T-cell (primary cell): ENCODE measurements at regions not wholly inside any gene's neighbourhood (a gene's known extent, or its start where the extent isn't known, plus 50 kb on each side); places are given as distances from the start of the nearest gene placed in this dataset.
A peak's percentile ranks its signal among the peaks of the same experiment; 100 is the strongest.

ENCODE experiments used
- ATAC-seq, 4 experiments: fragments of 200-7000 bp in 3 of 4; fragments of 150-1000 bp in 1 of 4; cut with Tn5 transposase; replicated peaks in 1 of 4; 1 replicate in 3 of 4; 2 replicates in 1 of 4; pipeline ENCODE4 v1.10.0; 2021; ENCODE audit warnings: moderate library complexity in 3 of 4, mild to moderate bottlenecking in 2 of 4, moderate number of reproducible peaks in 1 of 4
- CTCF ChIA-PET, 2 donors: fragments of 300-600 bp; sonication (Branson Sonifier 250); formaldehyde crosslinking; loops; one replicate each; lab custom pipeline; 2022; ENCODE audit warnings: antibody characterized with exemption in 2 of 2; lab: Charles Lee
- POLR2A ChIA-PET, 2 donors: fragments of 300-600 bp; sonication (Branson Sonifier 250); formaldehyde crosslinking; loops; one replicate each; lab custom pipeline; 2022; ENCODE audit warnings: antibody characterized with exemption in 2 of 2; lab: Charles Lee
- DNase-seq, 35 experiments: peaks; one replicate each; pipeline versions ENCODE4 v3.0.0 to v3.0.0-alpha.2; 2013 to 2023
- H3K27ac ChIP-seq: one replicate; pipeline ENCODE4 v1.5.1; 2013; ENCODE audit warnings: low read length
- H3K27me3 ChIP-seq, 2 experiments: replicated peaks in 1 of 2; 1 replicate in 1 of 2; 2 replicates in 1 of 2; pipeline versions ENCODE4 v1.6.1 to v1.7.0; 2013; ENCODE audit warnings: low read length in 1 of 2, mixed read lengths in 1 of 2; ENCODE audit not compliant: control insufficient read depth in 2 of 2, insufficient read depth in 2 of 2; ENCODE audit errors: extremely low read depth in 1 of 2
- H3K36me3 ChIP-seq, 2 donors: 1 replicate in 1 of 2; 2 replicates in 1 of 2; pipeline versions ENCODE4 v1.6.1 to v1.7.0; 2013; ENCODE audit warnings: low read length in 1 of 2; ENCODE audit not compliant: control insufficient read depth in 2 of 2, insufficient read depth in 1 of 2; ENCODE audit errors: extremely low read depth in 1 of 2
- H3K4me1 ChIP-seq, 2 experiments: 1 replicate in 1 of 2; 2 replicates in 1 of 2; pipeline versions ENCODE4 v1.6.1 to v1.7.0; 2013; ENCODE audit warnings: low read length in 2 of 2, mixed read lengths in 1 of 2; ENCODE audit not compliant: insufficient read depth in 2 of 2, control insufficient read depth in 1 of 2; ENCODE audit errors: extremely low read depth in 1 of 2
- H3K4me3 ChIP-seq, 2 donors: 1 replicate in 1 of 2; 2 replicates in 1 of 2; pipeline versions ENCODE4 v1.5.1 to v1.7.0; 2013; ENCODE audit warnings: mild to moderate bottlenecking in 2 of 2, low read length in 1 of 2, moderate library complexity in 1 of 2; ENCODE audit not compliant: control insufficient read depth in 1 of 2; ENCODE audit errors: extremely low read depth in 1 of 2
- H3K9me3 ChIP-seq: 2 replicates; pipeline ENCODE4 v1.7.0; 2013
- H3K27ac Mint-ChIP-seq, 2 donors: one replicate each; pipeline ENCODE4 v1.8.0; 2020 to 2021; ENCODE audit warnings: mild to moderate bottlenecking in 2 of 2, mixed read lengths in 2 of 2
- H3K27me3 Mint-ChIP-seq, 2 donors: one replicate each; pipeline ENCODE4 v1.8.0; 2021 to 2022; ENCODE audit warnings: mixed read lengths in 2 of 2
- H3K36me3 Mint-ChIP-seq: one replicate; pipeline ENCODE4 v1.8.0; 2021; ENCODE audit warnings: mixed read lengths
- H3K4me1 Mint-ChIP-seq, 3 donors: one replicate each; pipeline ENCODE4 v1.8.0; 2020 to 2022; ENCODE audit warnings: mixed read lengths in 3 of 3, mild to moderate bottlenecking in 1 of 3
- H3K4me3 Mint-ChIP-seq, 3 donors: one replicate each; pipeline ENCODE4 v1.8.0; 2020 to 2022; ENCODE audit warnings: mild to moderate bottlenecking in 3 of 3, mixed read lengths in 3 of 3, moderate library complexity in 3 of 3
- H3K9me3 Mint-ChIP-seq, 3 donors: one replicate each; pipeline ENCODE4 v1.8.0; 2020 to 2022; ENCODE audit warnings: mixed read lengths in 3 of 3
- WGBS: methylation state at CpG from one replicate; pipeline ENCODE4 v1.1.5; 2013; ENCODE audit warnings: missing lambda C conversion rate; ENCODE audit not compliant: insufficient coverage; 5-methylcytosine and 5-hydroxymethylcytosine counted together

DNA sequence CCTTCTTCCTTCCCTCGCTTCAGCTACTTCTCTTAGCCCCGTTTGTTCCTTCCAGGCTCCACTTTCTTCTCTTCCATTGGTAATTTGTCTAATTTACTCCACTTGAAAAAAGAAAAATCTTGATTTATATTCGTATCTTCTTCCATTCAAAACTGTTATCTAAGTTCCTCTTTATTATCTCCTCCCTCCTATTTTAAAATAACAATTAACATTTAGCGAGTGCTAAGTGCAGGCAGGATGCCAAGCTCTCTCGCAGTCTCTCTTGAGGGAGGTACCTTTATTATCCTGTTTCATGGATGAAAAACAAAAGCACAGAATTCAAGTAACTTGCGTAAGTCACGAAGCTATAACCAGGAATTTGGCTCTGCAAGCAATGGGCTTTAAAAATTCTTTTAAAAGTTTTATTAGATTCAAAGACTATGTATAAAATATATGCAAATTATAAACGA is 418.9 kb upstream of the NAALADL2 start:
- Histone ChIP-seq H3K4me3 (peak overlapping the region; percentile 22 to 98), H3K4me1 (peaks cover 5 to 12% of the 10 kb centered on the region in 2 experiments), H3K27ac (no peak overlapping the region), H3K27me3 (peaks cover 0 to 4% of the 10 kb centered on the region in 2 experiments), H3K9me3 (no peaks in the 10 kb centered on the region), H3K36me3 (no peaks in the 10 kb centered on the region)
- H3K27ac Mint-ChIP-seq = no peak overlapping the region
- WGBS = 8% methylated on average over 4 of the region's 8 CpGs
- no peak for ATAC-seq
- H3K9me3 Mint-ChIP-seq = peaks cover 0 to 4% (median 0%) of the 10 kb centered on the region in 3 donors
- POLR2A ChIA-PET = no interaction called here
- no peaks in the 10 kb centered on the region for H3K36me3 Mint-ChIP-seq
- peak in 1 of 35 experiments; percentile 15 for DNase-seq
- peak overlapping the region in 2 of 3 donors; percentile 66 to 86 for H3K4me3 Mint-ChIP-seq
- H3K27me3 Mint-ChIP-seq = peaks cover 5 to 25% of the 10 kb centered on the region in 2 donors
- peaks cover 10 to 15% (median 13%) of the 10 kb centered on the region in 3 donors for H3K4me1 Mint-ChIP-seq
- CTCF ChIA-PET = no interaction called here

DNA sequence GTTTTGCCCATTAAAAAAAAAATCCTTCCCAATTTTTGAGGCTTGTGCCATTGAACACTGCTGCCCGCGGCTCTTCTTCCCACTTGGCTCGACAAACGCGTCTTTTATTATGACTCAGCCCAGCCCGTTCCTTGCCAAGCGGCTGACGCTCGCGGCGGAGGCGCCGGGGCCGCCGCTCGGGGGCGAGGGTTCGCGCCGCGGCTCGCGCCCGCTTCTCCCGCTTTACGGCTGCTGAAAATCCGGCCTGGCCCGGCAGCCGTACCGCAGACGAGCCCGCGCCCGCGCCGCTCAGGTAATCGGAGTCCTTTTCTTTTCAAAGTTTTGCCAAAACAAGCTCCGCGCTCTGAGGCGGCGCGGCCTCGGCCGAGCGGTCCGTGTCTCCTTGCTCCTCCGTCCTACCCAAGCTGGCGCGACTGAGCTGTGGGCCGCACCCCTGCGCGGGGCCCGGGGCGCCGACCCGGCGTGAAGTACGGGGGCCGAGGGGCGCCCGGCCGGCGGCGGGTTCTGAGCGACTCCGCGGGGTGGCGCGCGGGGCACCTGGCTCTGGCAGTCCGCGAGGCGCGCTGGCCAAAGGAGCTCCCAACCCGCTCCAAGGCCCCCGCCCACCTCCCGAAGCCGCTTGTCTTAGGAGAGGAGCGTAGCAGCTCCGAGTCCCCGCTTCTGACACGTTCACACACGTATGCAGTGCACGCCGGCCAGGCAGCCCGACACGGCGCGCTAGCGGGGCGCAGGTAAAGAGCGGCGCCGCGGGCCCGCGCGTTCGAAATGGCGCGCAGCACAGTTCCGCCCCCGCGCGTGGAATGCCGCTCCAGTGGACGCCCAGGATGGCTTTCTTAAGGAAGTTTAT is 418.2 kb upstream of the NAALADL2 start:
- Mint-ChIP-seq H3K36me3 (no peaks in the 10 kb centered on the region), H3K4me1 (peaks cover 10 to 15% (median 13%) of the 10 kb centered on the region in 3 donors), H3K27me3 (peaks cover 5 to 25% of the 10 kb centered on the region in 2 donors), H3K9me3 (peaks cover 0 to 4% (median 0%) of the 10 kb centered on the region in 3 donors), H3K27ac (no peak overlapping the region), H3K4me3 (peak overlapping the region; percentile 74 to 86 (median 74))
- DNase-seq (peak in 34 of 35 experiments; percentile 5 to 69 (median 40)), ATAC-seq (peak; percentile 65 to 82 (median 77))
- H3K36me3 ChIP-seq = no peaks in the 10 kb centered on the region
- CTCF ChIA-PET = no interaction called here
- peak overlapping the region; percentile 34 to 98 for H3K4me3 ChIP-seq
- H3K27ac ChIP-seq = no peak overlapping the region
- H3K4me1 ChIP-seq = peaks cover 5 to 12% of the 10 kb centered on the region in 2 experiments
- no peaks in the 10 kb centered on the region for H3K9me3 ChIP-seq
- H3K27me3 ChIP-seq = peaks cover 0 to 4% of the 10 kb centered on the region in 2 experiments
- POLR2A ChIA-PET = no interaction called here
- under 1% methylated on average over 104 of the region's 107 CpGs for WGBS

DNA sequence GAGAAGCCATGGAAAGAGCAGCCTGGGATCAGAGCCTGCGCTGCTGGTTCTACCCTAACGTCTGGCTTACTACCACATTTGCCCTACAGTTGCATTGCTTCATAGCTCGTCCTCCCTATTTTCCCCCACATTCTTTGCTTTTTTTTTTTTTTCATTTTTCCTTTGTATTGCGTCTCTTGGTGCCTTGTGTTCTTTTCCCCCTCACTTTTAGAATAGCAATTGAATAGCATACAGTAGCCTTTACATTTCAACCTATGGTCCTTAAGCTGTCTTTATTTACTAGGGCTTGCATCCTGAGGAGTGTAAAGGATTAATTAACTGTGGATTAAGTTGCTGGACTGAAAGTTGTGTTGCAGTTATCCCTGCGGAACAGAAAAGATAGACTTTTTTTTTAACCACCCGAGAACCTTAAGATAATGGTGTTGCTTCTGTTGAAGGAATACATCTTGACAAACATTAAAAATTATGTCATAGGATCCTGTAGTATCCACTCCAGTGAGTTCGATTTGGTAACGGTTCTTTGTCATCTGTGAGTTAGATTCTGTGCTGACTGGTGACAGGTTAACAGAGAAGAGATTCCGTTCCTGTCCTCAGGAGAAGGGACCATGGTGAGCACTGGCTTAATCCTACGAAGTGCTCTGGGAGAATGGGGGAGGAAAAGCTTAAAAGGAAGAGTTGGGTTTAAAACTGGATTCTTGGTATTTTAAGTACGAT is 417.4 kb upstream of the NAALADL2 start:
- peaks cover 10 to 15% (median 13%) of the 10 kb centered on the region in 3 donors for H3K4me1 Mint-ChIP-seq
- ATAC-seq = no peak
- H3K9me3 Mint-ChIP-seq = peaks cover 0 to 3% (median under 1%) of the 10 kb centered on the region in 3 donors
- 0% methylated on average over 3 of the region's 11 CpGs for WGBS
- ChIA-PET CTCF (no interaction called here), POLR2A (no interaction called here)
- H3K36me3 Mint-ChIP-seq = no peaks in the 10 kb centered on the region
- H3K27me3 Mint-ChIP-seq = peaks cover 5 to 25% of the 10 kb centered on the region in 2 donors
- Histone ChIP-seq H3K36me3 (no peaks in the 10 kb centered on the region), H3K9me3 (no peaks in the 10 kb centered on the region), H3K4me1 (peaks cover 5 to 12% of the 10 kb centered on the region in 2 experiments), H3K27ac (no peak overlapping the region), H3K27me3 (peaks cover 0 to 4% of the 10 kb centered on the region in 2 experiments), H3K4me3 (peak overlapping the region; percentile 34 to 98)
- peak overlapping the region in 1 of 2 donors; percentile 71 for H3K27ac Mint-ChIP-seq
- no peak for DNase-seq
- peak overlapping the region; percentile 74 to 86 (median 74) for H3K4me3 Mint-ChIP-seq

DNA sequence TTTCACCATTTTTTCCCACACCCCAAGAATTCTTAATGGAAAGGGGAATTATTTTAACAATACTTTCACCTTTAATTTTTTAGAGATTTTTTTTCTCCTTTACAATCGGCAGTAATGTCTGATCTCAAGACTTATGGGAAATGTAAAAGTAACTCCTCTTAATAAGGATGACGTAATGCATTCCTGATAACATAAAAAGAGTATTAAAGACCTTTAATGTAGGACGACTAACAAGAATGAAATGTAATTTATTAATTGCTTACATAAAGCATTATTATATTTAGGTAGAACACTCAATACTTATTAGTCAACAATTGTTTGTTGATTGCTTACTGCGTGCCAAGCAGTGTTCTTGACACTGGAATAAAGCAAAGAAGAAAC is 416.8 kb upstream of the NAALADL2 start:
- DNase-seq (no peak), ATAC-seq (no peak)
- H3K4me1 ChIP-seq = peaks cover 5 to 12% of the 10 kb centered on the region in 2 experiments
- H3K9me3 ChIP-seq = no peaks in the 10 kb centered on the region
- WGBS = 80% methylated on average over 1 of the region's 4 CpGs
- peaks cover 10 to 15% (median 13%) of the 10 kb centered on the region in 3 donors for H3K4me1 Mint-ChIP-seq
- no peak overlapping the region for H3K27ac ChIP-seq
- peaks cover 0 to 3% (median 0%) of the 10 kb centered on the region in 3 donors for H3K9me3 Mint-ChIP-seq
- no peak overlapping the region for H3K4me3 ChIP-seq
- ChIA-PET CTCF (no interaction called here), POLR2A (no interaction called here)
- H3K36me3 ChIP-seq = no peaks in the 10 kb centered on the region
- H3K27me3 ChIP-seq = peaks cover 0 to 4% of the 10 kb centered on the region in 2 experiments
- H3K36me3 Mint-ChIP-seq = no peaks in the 10 kb centered on the region
- H3K27ac Mint-ChIP-seq = no peak overlapping the region
- H3K4me3 Mint-ChIP-seq = no peak overlapping the region
- H3K27me3 Mint-ChIP-seq = peaks cover 5 to 25% of the 10 kb centered on the region in 2 donors

DNA sequence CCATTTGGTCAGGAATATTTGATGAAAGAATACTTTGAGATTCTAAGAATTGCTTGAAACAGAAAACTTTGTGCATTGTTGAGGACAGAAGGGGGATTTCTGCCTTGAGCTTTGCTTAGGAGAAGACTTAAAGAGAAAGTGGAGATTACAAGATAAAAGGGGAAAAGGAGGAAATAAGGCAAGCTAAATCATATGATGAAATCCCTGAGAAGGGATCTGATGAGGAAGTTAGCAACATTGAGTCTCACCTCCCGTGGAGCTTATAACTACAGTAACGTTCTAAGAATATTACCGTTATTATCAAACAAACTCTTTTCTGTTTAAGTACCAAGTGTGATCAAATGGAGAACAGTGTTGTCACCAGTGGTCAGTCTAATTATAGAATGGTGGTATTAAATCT is 414.7 kb upstream of the NAALADL2 start:
- H3K4me1 Mint-ChIP-seq = peaks cover 10 to 15% (median 13%) of the 10 kb centered on the region in 3 donors
- no peak overlapping the region for H3K27ac ChIP-seq
- WGBS = no CpG with 5 or more reads among the region's 3 CpGs
- no peaks in the 10 kb centered on the region for H3K36me3 ChIP-seq
- CTCF ChIA-PET = no interaction called here
- no peak overlapping the region for H3K4me3 Mint-ChIP-seq
- peaks cover 0 to 4% of the 10 kb centered on the region in 2 experiments for H3K27me3 ChIP-seq
- POLR2A ChIA-PET = no interaction called here
- H3K4me3 ChIP-seq = no peak overlapping the region
- H3K4me1 ChIP-seq = peaks cover 5 to 12% of the 10 kb centered on the region in 2 experiments
- H3K36me3 Mint-ChIP-seq = no peaks in the 10 kb centered on the region
- ATAC-seq (no peak), DNase-seq (no peak)
- H3K9me3 Mint-ChIP-seq = peaks cover 0 to 10% (median 8%) of the 10 kb centered on the region in 3 donors
- no peaks in the 10 kb centered on the region for H3K9me3 ChIP-seq
- H3K27ac Mint-ChIP-seq = no peak overlapping the region
- H3K27me3 Mint-ChIP-seq = peaks cover 5 to 19% of the 10 kb centered on the region in 2 donors

DNA sequence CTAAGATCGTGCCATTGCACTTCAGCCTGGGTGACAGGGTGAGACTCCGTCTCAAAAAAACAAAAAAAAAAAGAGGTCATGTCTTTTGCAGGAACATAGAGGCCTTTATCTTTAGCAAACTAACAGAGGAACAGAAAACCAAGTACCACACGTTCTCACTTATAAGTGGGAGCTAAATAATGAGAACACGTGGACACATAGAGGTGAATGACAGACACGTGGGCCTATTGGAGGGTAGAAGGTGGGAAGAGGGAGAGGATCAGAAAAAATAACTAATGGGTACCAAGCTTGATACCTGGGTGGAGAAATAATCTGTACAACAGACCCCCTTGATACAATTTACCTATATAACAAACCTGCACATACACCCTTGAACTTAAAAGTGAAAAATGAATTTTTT is 401.4 kb upstream of the NAALADL2 start:
- 80% methylated on average over 1 of the region's 5 CpGs for WGBS
- H3K27me3 Mint-ChIP-seq = no peaks in the 10 kb centered on the region

More for the DNA sequence above, 401.4 kb upstream of the NAALADL2 start:
- ATAC-seq = no peak
- Mint-ChIP-seq H3K4me3 (no peak overlapping the region), H3K9me3 (peaks cover 10 to 22% (median 18%) of the 10 kb centered on the region in 3 donors), H3K27ac (no peak overlapping the region), H3K36me3 (no peaks in the 10 kb centered on the region), H3K4me1 (no peaks in the 10 kb centered on the region)
- Histone ChIP-seq H3K4me1 (no peaks in the 10 kb centered on the region), H3K27me3 (no peaks in the 10 kb centered on the region), H3K27ac (no peak overlapping the region), H3K36me3 (no peaks in the 10 kb centered on the region), H3K9me3 (no peaks in the 10 kb centered on the region), H3K4me3 (no peak overlapping the region)
- DNase-seq = no peak
- POLR2A ChIA-PET = no interaction called here
- CTCF ChIA-PET = no interaction called here
